Astrocyte (in vitro differentiated cells and primary cell): ENCODE measurements at regions not wholly inside any gene's neighbourhood (a gene's known extent, or its start where the extent isn't known, plus 50 kb on each side); places are given as distances from the start of the nearest gene placed in this dataset.

ENCODE experiments used
- DNase-seq: peaks from one replicate; pipeline ENCODE4 v3.0.0-alpha.2; 2010; ENCODE audit warnings: low read depth
- FAIRE-seq: peaks from 2 replicates; lab custom pipeline; 2011; peaks lifted over from hg19 to GRCh38; lab: Jason Lieb, UNC
- H2AFZ ChIP-seq: 2 replicates; pipeline ENCODE4 v1.6.0; 2012; ENCODE audit warnings: low read depth, low read length, inconsistent platforms
- H3K27ac ChIP-seq: 2 replicates; pipeline ENCODE4 v1.5.1; 2011; ENCODE audit warnings: low read depth, low read length, inconsistent platforms
- H3K27me3 ChIP-seq: 2 replicates; pipeline ENCODE4 v1.6.0; 2011; ENCODE audit warnings: low read length, inconsistent platforms; ENCODE audit not compliant: insufficient read depth
- H3K36me3 ChIP-seq: 2 replicates; pipeline ENCODE4 v1.5.1; 2011; ENCODE audit warnings: low read length, inconsistent platforms; ENCODE audit not compliant: insufficient read depth
- H3K4me1 ChIP-seq: 2 replicates; pipeline ENCODE4 v1.5.1; 2011; ENCODE audit warnings: low read length, inconsistent platforms; ENCODE audit not compliant: insufficient read depth
- H3K4me2 ChIP-seq: 2 replicates; pipeline ENCODE4 v1.6.0; 2012; ENCODE audit warnings: low read length, inconsistent platforms
- H3K4me3 ChIP-seq: 2 replicates; pipeline ENCODE4 v1.5.1; 2011; ENCODE audit warnings: low read depth, mild to moderate bottlenecking, low read length, inconsistent platforms; ENCODE audit not compliant: insufficient read depth
- H3K79me2 ChIP-seq: 2 replicates; pipeline ENCODE4 v1.6.0; 2012; ENCODE audit warnings: mild to moderate bottlenecking, low read length, inconsistent platforms; ENCODE audit not compliant: insufficient read depth
- H3K9ac ChIP-seq: 2 replicates; pipeline ENCODE4 v1.6.0; 2012; ENCODE audit warnings: mild to moderate bottlenecking, low read length, inconsistent platforms
- H3K9me3 ChIP-seq: 2 replicates; pipeline ENCODE4 v1.5.1; 2012; ENCODE audit warnings: low read depth, mild to moderate bottlenecking, low read length, inconsistent platforms; ENCODE audit not compliant: insufficient read depth
- H4K20me1 ChIP-seq: 2 replicates; pipeline ENCODE4 v1.6.0; 2012; ENCODE audit warnings: low read length, inconsistent platforms; ENCODE audit not compliant: insufficient read depth
- H3K27ac Mint-ChIP-seq: one replicate; pipeline ENCODE4 v1.8.0; 2021; ENCODE audit warnings: mild to moderate bottlenecking, mixed read lengths; ENCODE audit not compliant: unreplicated experiment
- H3K27me3 Mint-ChIP-seq: one replicate; pipeline ENCODE4 v1.8.0; 2021; ENCODE audit warnings: low read depth, mixed read lengths; ENCODE audit not compliant: unreplicated experiment
- H3K36me3 Mint-ChIP-seq: one replicate; pipeline ENCODE4 v1.8.0; 2021; ENCODE audit warnings: low read depth, mixed read lengths; ENCODE audit not compliant: unreplicated experiment
- H3K4me1 Mint-ChIP-seq: one replicate; pipeline ENCODE4 v1.8.0; 2021; ENCODE audit warnings: low read depth, mixed read lengths; ENCODE audit not compliant: unreplicated experiment
- H3K4me3 Mint-ChIP-seq: one replicate; pipeline ENCODE4 v1.8.0; 2021; ENCODE audit warnings: mild to moderate bottlenecking, moderate library complexity, mixed read lengths; ENCODE audit not compliant: unreplicated experiment
- H3K9me3 Mint-ChIP-seq: one replicate; pipeline ENCODE4 v1.8.0; 2021; ENCODE audit warnings: mild to moderate bottlenecking, mixed read lengths; ENCODE audit not compliant: unreplicated experiment
- EZH2 ChIP-seq: IDR thresholded peaks from 2 replicates; pipeline ENCODE4 v1.6.1; 2012; ENCODE audit warnings: mild to moderate bottlenecking, low read length, inconsistent platforms; ENCODE audit not compliant: insufficient read depth
- TF ChIP-seq, protein P1 (sequence below): IDR thresholded peaks from 2 replicates; pipeline ENCODE4 v1.5.1; 2011; ENCODE audit warnings: low read depth, mild to moderate bottlenecking, inconsistent platforms, low read length, moderate library complexity; ENCODE audit not compliant: insufficient read depth

DNA sequence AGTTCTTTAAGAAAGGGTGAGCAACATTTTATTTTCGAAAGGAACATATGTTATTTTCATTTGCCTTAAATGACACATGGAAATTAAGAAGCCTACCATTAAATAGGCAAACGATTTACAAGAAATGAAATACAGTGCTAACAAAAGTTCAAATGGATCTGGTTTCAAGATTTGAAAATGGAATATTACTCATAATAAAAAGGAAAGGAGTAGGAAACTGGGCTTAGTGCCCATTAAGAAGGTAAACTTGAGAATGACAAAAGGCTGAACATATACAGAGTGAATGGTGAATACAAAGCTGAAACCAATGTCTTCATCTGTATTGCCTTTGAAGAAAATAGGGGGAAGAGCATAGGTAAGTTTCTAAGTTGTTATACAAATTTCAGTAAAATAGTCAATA lies 974.2 kb upstream of the C9orf72 start:
- H3K9ac ChIP-seq: no peak overlapping the region
- H3K27ac ChIP-seq: no peak overlapping the region
- no peaks in the 10 kb centered on the region for H3K27me3 ChIP-seq
- Mint-ChIP-seq H3K4me3 (no peak overlapping the region), H3K27ac (no peak overlapping the region), H3K9me3 (peaks cover 2% of the 10 kb centered on the region), H3K36me3 (no peaks in the 10 kb centered on the region), H3K27me3 (no peaks in the 10 kb centered on the region), H3K4me1 (no peaks in the 10 kb centered on the region)
- H3K9me3 ChIP-seq: no peaks in the 10 kb centered on the region
- no peak for FAIRE-seq
- no peak overlapping the region for H3K4me2 ChIP-seq
- TF ChIP-seq EZH2: no peak
- TF ChIP-seq, protein P1, sequence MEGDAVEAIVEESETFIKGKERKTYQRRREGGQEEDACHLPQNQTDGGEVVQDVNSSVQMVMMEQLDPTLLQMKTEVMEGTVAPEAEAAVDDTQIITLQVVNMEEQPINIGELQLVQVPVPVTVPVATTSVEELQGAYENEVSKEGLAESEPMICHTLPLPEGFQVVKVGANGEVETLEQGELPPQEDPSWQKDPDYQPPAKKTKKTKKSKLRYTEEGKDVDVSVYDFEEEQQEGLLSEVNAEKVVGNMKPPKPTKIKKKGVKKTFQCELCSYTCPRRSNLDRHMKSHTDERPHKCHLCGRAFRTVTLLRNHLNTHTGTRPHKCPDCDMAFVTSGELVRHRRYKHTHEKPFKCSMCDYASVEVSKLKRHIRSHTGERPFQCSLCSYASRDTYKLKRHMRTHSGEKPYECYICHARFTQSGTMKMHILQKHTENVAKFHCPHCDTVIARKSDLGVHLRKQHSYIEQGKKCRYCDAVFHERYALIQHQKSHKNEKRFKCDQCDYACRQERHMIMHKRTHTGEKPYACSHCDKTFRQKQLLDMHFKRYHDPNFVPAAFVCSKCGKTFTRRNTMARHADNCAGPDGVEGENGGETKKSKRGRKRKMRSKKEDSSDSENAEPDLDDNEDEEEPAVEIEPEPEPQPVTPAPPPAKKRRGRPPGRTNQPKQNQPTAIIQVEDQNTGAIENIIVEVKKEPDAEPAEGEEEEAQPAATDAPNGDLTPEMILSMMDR: no peak
- no peaks in the 10 kb centered on the region for H3K4me1 ChIP-seq
- no peak overlapping the region for H3K4me3 ChIP-seq
- no peak for DNase-seq
- H4K20me1 ChIP-seq: no peaks in the 10 kb centered on the region
- no peaks in the 10 kb centered on the region for H3K79me2 ChIP-seq
- no peaks in the 10 kb centered on the region for H3K36me3 ChIP-seq
- H2AFZ ChIP-seq: no peak overlapping the region

DNA sequence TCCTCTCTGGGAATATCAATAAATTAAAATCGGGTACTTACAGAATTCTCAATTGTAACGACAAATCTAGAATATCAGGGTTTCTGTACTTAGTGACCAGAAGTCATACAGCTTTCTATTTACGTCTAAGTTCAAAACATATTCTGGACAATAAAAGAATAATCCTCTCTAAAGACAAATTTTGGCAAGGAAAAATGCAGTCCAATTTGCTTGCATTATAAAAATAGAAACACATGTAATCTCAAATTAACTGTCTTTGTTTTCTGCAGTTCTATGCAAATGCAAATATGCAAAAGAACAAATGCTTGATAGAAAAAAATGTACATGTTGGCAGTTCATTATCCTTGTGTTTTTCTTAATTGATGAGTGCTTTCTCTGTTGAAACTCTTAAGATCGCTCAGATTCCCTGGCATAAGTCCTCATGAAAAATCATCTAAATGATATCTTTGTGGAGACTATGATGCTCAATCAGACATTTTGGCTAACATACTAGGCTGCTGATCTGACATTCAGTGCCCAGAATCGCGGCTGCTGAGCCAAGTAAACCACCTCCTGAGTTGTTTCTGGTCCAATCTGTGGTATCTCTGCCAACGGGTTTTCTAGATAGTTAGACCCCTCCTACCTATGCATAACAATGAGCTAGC lies 990.1 kb upstream of the C9orf72 start:
- Histone ChIP-seq H3K4me3 (no peak overlapping the region), H3K27me3 (no peaks in the 10 kb centered on the region), H3K9me3 (peaks cover 2% of the 10 kb centered on the region), H3K9ac (no peak overlapping the region), H3K36me3 (no peaks in the 10 kb centered on the region), H3K79me2 (no peaks in the 10 kb centered on the region), H3K27ac (no peak overlapping the region), H4K20me1 (no peaks in the 10 kb centered on the region), H3K4me2 (no peak overlapping the region), H3K4me1 (no peaks in the 10 kb centered on the region), H2AFZ (no peak overlapping the region)
- Mint-ChIP-seq H3K4me3 (no peak overlapping the region), H3K27ac (no peak overlapping the region), H3K4me1 (no peaks in the 10 kb centered on the region), H3K9me3 (no peaks in the 10 kb centered on the region), H3K36me3 (no peaks in the 10 kb centered on the region), H3K27me3 (no peaks in the 10 kb centered on the region)
- DNase-seq (no peak), FAIRE-seq (no peak)
- no peak for TF ChIP-seq EZH2
- TF ChIP-seq, protein P1: no peak

DNA sequence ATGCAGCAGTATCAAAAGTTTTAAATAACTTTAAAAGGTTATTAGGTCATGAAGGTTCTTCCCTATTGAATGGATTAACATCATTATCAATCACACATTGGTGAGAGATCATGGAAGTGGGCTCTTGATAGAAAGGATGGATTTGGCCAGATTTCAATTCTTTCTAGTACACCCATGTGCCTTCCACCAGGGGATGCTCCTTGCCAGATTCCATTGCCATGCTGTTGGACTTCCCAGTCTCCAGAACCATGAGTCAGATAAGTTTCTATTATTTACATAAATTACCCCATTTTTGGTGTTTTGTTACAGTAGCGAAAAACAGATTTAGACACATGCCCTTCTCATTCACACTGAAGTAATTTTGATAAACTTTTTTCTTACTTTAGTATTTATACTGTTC lies 1010.6 kb upstream of the C9orf72 start:
- no peak overlapping the region for H3K9ac ChIP-seq
- H3K9me3 ChIP-seq: no peaks in the 10 kb centered on the region
- H3K4me1 Mint-ChIP-seq: no peaks in the 10 kb centered on the region
- H3K27me3 ChIP-seq: no peaks in the 10 kb centered on the region
- TF ChIP-seq EZH2: no peak
- TF ChIP-seq, protein P1: no peak
- H3K4me1 ChIP-seq: no peaks in the 10 kb centered on the region
- FAIRE-seq: no peak
- no peak overlapping the region for H2AFZ ChIP-seq
- H3K79me2 ChIP-seq: no peaks in the 10 kb centered on the region
- H3K4me3 Mint-ChIP-seq: no peak overlapping the region
- no peak overlapping the region for H3K27ac Mint-ChIP-seq
- no peak for DNase-seq
- peaks cover 5% of the 10 kb centered on the region for H3K9me3 Mint-ChIP-seq
- H3K4me2 ChIP-seq: no peak overlapping the region
- no peaks in the 10 kb centered on the region for H3K27me3 Mint-ChIP-seq
- H3K27ac ChIP-seq: no peak overlapping the region
- no peak overlapping the region for H3K4me3 ChIP-seq
- H4K20me1 ChIP-seq: no peaks in the 10 kb centered on the region
- H3K36me3 ChIP-seq: no peaks in the 10 kb centered on the region
- no peaks in the 10 kb centered on the region for H3K36me3 Mint-ChIP-seq
